ENCODE measurements at regions not wholly inside any gene's neighbourhood (a gene's known extent, or its start where the extent isn't known, plus 50 kb on each side); places are given as distances from the start of the nearest gene placed in this dataset.
A peak's percentile ranks its signal among the peaks of the same experiment; 100 is the strongest.

- H3K4me3 ChIP-seq (ENCODE audit: low read length), result no peak overlapping the region
- no peak overlapping the region for H3K9ac ChIP-seq (ENCODE audit: low read length)
- peaks cover 26% of the 10 kb centered on the region for H3K4me1 ChIP-seq (ENCODE audit: low read length)
- H3K27me3 ChIP-seq (ENCODE audit: low read depth, low read length), result no peaks in the 10 kb centered on the region
- H4K20me1 ChIP-seq (ENCODE audit: insufficient read depth, low read length), result no peaks in the 10 kb centered on the region
- H2AFZ ChIP-seq (ENCODE audit: low read depth, low read length), result no peak overlapping the region
- TF ChIP-seq EZH2phosphoT487 (IDR thresholded peaks at IDR 0.05; ENCODE audit: low read depth) (no peak), CTCF (IDR thresholded peaks at IDR 0.05; ENCODE audit: low read depth, low read length) (no peak)
- no peaks in the 10 kb centered on the region for H3K79me2 ChIP-seq (ENCODE audit: low read length)
- H3K9me3 ChIP-seq (ENCODE audit: insufficient read depth, low read length), result no peaks in the 10 kb centered on the region
- H3K4me2 ChIP-seq (ENCODE audit: low read length), result no peak overlapping the region
- no peaks in the 10 kb centered on the region for H3K36me3 ChIP-seq (replicated peaks; ENCODE audit: low read depth, low read length)
- H3K27ac ChIP-seq (ENCODE audit: low read length), result no peak overlapping the region
Observed at GRCh38 chr16:26330654-26331053, 638.9 kb downstream of the HS3ST4 start.

GRCh38 chr16:26334218-26335111, 642.7 kb downstream of the HS3ST4 start:
- H3K27ac ChIP-seq (ENCODE audit: low read length), result peak overlapping the region; percentile 48
- H3K4me1 ChIP-seq (ENCODE audit: low read length), result peaks cover 26% of the 10 kb centered on the region
- no peak overlapping the region for H3K9ac ChIP-seq (ENCODE audit: low read length)
- 0 out of 2 replicates have a peak overlapping the region, but pooled peaks have one; percentile 21 for H3K4me3 ChIP-seq (ENCODE audit: low read length)
- H3K79me2 ChIP-seq (ENCODE audit: low read length), result no peaks in the 10 kb centered on the region
- H3K27me3 ChIP-seq (ENCODE audit: low read depth, low read length), result no peaks in the 10 kb centered on the region
- H2AFZ ChIP-seq (ENCODE audit: low read depth, low read length), result no peak overlapping the region
- H4K20me1 ChIP-seq (ENCODE audit: insufficient read depth, low read length), result no peaks in the 10 kb centered on the region
- H3K9me3 ChIP-seq (ENCODE audit: insufficient read depth, low read length), result no peaks in the 10 kb centered on the region
- TF ChIP-seq CTCF (IDR thresholded peaks at IDR 0.05; ENCODE audit: low read depth, low read length) (no peak), EZH2phosphoT487 (IDR thresholded peaks at IDR 0.05; ENCODE audit: low read depth) (no peak)
- no peaks in the 10 kb centered on the region for H3K36me3 ChIP-seq (replicated peaks; ENCODE audit: low read depth, low read length)
- peak overlapping the region; percentile 50 for H3K4me2 ChIP-seq (ENCODE audit: low read length)

- H3K27me3 ChIP-seq (ENCODE audit: low read depth, low read length), result no peaks in the 10 kb centered on the region
- no peak overlapping the region for H2AFZ ChIP-seq (ENCODE audit: low read depth, low read length)
- 0 out of 2 replicates have a peak overlapping the region, but pooled peaks have one; percentile 13 for H3K4me3 ChIP-seq (ENCODE audit: low read length)
- H3K9ac ChIP-seq (ENCODE audit: low read length), result no peak overlapping the region
- H3K79me2 ChIP-seq (ENCODE audit: low read length), result no peaks in the 10 kb centered on the region
- peaks cover 26% of the 10 kb centered on the region for H3K4me1 ChIP-seq (ENCODE audit: low read length)
- no peaks in the 10 kb centered on the region for H3K9me3 ChIP-seq (ENCODE audit: insufficient read depth, low read length)
- H3K4me2 ChIP-seq (ENCODE audit: low read length), result peak overlapping the region; percentile 50
- H3K36me3 ChIP-seq (replicated peaks; ENCODE audit: low read depth, low read length), result no peaks in the 10 kb centered on the region
- H3K27ac ChIP-seq (ENCODE audit: low read length), result no peak overlapping the region
- TF ChIP-seq EZH2phosphoT487 (IDR thresholded peaks at IDR 0.05; ENCODE audit: low read depth), result no peak
- no peaks in the 10 kb centered on the region for H4K20me1 ChIP-seq (ENCODE audit: insufficient read depth, low read length)
Observed at GRCh38 chr16:26335236-26335853, 643.6 kb downstream of the HS3ST4 start.

GRCh38 chr16:26342621-26343020, 650.9 kb downstream of the HS3ST4 start:
- Histone ChIP-seq H4K20me1 (ENCODE audit: insufficient read depth, low read length) (no peaks in the 10 kb centered on the region), H3K27ac (ENCODE audit: low read length) (no peak overlapping the region), H3K27me3 (ENCODE audit: low read depth, low read length) (no peaks in the 10 kb centered on the region), H3K4me1 (ENCODE audit: low read length) (no peaks in the 10 kb centered on the region), H3K4me2 (ENCODE audit: low read length) (no peak overlapping the region), H3K4me3 (ENCODE audit: low read length) (no peak overlapping the region), H2AFZ (ENCODE audit: low read depth, low read length) (no peak overlapping the region), H3K9me3 (ENCODE audit: insufficient read depth, low read length) (no peaks in the 10 kb centered on the region), H3K9ac (ENCODE audit: low read length) (no peak overlapping the region), H3K79me2 (ENCODE audit: low read length) (no peaks in the 10 kb centered on the region), H3K36me3 (replicated peaks; ENCODE audit: low read depth, low read length) (no peaks in the 10 kb centered on the region)
- no peak for TF ChIP-seq EZH2phosphoT487 (IDR thresholded peaks at IDR 0.05; ENCODE audit: low read depth)
- no peak for TF ChIP-seq CTCF (IDR thresholded peaks at IDR 0.05; ENCODE audit: low read depth, low read length)

All from OCI-LY3 (cell line).